GM19438 (cell line): ENCODE measurements at regions not wholly inside any gene's neighbourhood (a gene's known extent, or its start where the extent isn't known, plus 50 kb on each side); places are given as distances from the start of the nearest gene placed in this dataset.
"Not testable (repeated sequence)": the region's sequence is repeated elsewhere in the genome, so short reads cannot be mapped to it uniquely, and the experiment has no call there.

Experiments
- ATAC-seq: cut with Tn5 transposase; IDR thresholded peaks from one replicate; pipeline ENCODE4 v1.9.1; 2021; ENCODE audit warnings: low read depth; ENCODE audit not compliant: unreplicated experiment

DNA sequence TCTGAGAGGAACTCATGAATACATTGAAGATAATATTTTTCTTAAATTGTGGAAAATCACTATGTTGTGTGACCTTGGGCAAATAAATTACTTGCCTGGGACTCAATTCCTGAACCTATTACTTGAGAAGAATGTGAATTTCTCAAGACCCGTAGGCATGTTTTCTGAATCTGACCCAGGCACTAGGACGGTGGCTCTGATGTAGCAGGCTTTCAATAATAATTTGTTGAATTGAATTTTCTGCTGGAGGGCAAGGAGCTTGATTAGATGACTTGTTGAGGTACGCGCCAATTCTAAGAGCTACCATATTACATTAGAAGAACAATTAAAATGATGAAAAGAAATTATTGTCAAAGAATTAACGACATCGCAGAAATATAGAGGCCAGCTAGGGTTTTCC lies 150.2 kb upstream of the LRRC3B start:
- ATAC-seq: no peak

GRCh38 chr3:26474706-26475105 lies 147.9 kb upstream of the LRRC3B start:
- ATAC-seq: no peak

- no peak for ATAC-seq
These were observed 142.2 kb upstream of the LRRC3B start for GRCh38 chr3:26480377-26480776.

DNA sequence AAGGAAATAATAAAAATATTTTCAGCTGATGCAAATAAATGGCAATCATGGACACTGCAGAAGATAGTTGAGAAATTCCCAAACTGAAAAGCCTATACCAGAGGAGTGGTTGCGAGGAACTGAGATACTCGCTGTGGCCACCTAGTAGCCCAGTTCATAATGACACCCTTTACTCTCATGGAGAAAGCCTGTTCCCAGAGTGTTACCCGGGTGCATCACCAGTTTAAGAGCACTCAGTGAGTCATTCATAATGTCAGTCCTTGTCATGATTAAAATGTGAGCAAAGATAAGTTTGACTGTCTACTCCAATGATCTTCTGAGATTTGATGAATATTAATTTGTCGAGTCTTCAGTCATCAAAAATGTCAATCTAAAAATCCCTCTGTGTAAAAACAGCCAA lies 138.4 kb upstream of the LRRC3B start:
- ATAC-seq: no peak

DNA sequence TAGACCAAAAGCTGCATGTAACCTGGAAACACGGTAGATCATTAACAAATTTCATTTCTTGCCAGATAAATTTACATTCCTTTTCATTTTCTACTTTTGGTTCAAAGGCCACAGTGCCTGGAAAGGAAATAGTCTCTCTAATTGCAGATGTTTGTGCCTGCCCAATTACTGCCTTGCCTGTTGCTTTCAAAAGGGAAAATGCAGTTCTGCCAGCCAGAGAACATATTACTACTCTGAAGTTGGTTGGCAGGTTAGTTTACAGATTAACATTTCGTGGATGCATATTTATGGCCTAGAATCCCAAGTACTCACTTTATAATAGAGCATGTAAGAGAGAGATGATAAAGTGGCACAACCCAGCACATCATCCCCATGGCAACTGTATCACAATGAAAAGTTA lies 124.3 kb upstream of the LRRC3B start:
- ATAC-seq: no peak

DNA sequence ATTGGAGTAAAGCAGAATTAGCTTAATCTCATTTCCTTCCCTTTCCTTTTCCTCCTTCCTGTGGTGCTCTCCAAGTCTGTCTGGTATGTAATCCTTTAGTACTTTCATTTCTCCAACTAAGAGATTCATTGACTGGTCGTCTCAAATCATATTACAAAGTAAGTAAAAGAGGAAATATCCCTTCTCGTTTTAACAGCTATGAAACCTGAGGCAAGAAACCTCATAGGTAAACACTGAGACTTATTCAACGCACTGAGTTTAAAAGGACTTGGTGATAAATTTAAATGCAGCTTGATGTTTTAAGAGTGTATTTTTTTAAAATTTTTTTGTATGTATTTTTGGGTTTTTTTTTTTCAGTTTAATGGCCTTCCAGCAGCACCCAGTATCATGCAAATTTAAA lies 117.2 kb upstream of the LRRC3B start:
- ATAC-seq: no peak

GRCh38 chr3:26514445-26515029 lies 108.0 kb upstream of the LRRC3B start:
- ATAC-seq: not testable (repeated sequence)

DNA sequence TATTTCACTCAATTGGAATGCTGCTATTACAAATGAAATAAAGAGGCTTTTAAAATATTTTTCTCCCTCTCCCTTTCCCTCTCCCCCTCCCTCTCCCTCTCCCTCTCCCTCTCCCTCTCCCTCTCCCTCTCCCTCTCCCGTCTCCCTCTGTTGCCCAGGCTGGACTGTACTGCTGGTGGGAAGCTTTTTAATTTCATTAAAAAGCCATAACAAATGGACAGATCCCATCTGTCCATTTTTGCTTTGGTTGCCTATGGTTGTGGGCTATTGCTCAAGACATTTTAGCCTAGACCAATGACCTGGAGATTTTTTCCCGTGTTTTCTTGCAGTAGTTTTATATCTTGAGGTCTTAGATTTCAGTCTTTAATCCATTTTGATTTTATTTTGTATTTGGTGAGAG lies 107.2 kb upstream of the LRRC3B start:
- no peak for ATAC-seq

DNA sequence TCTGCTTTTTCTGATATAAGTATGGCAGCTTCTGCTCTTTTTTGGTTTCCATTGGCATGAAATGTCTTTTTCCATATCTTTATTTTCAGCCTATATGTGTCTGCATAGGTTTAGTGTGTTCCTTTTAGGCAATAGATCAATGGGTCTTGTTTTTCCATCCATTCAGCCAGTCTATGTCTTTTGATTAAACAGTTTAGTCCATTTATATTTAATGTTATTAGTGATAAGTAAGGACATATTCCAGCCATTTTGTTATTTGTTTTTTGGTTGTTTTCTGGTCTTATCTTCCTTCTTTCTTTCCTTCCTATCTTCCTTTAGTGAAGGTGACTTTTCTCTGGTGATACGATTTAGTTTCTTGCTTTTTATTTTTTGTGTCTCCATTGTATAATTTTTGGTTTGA lies 101.3 kb upstream of the LRRC3B start:
- no peak for ATAC-seq

- no peak for ATAC-seq
These were observed 99.7 kb upstream of the LRRC3B start for GRCh38 chr3:26522919-26523318.

DNA sequence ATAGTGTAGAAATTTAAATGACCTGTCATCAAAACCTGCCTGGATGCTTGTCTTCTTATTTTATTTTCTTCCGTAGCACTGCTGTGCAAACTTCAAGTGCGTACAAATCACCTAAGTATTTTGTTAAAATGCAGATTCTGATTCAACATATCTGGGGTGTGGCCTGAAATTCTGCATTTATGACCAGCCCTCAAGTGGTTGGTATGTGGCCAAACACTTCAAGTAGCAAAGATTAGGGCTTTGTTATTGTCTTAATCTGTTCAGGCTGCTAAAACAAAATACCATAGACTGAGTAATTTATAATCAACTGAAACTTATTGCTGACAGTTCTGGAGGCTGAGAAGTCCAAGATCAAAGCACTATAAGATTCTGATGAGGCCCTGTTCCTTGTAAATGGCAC lies 97.6 kb upstream of the LRRC3B start:
- no peak for ATAC-seq

DNA sequence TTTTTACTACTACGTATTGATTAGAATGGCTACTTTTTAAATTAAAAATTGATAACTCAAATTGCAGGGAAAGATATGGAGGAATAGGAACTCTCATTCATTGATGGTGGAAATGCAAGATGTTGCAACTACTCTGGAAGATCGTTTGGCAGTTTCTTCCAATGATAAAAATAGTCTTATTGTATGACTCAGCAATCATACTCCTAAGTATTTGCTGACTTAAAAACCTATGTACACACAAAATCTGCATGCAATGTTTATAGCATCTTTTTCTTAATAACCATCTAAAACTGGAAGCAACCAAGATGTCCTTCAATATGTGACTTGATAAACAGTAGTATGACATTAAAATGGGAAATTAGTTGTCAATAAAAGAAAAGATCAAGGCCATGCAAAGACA lies 87.4 kb upstream of the LRRC3B start:
- ATAC-seq: no peak

DNA sequence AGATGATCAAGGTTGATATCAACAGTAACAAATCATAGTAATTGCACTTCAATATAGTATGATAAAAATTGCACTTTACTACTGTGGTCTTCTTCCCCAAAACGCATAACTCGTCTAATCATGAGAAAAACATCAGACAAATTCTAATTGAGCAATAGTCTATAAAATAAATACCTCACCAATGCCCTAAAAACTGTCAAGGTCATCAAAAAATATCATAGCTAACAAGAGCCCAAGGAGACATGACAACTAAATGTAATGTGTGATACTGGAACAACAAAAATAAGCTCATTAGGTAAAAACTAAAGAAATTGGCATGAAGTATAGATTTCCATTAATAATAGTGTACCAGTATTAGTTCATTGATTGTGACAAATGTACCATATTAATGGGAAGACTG lies 85.6 kb upstream of the LRRC3B start:
- ATAC-seq: no peak

DNA sequence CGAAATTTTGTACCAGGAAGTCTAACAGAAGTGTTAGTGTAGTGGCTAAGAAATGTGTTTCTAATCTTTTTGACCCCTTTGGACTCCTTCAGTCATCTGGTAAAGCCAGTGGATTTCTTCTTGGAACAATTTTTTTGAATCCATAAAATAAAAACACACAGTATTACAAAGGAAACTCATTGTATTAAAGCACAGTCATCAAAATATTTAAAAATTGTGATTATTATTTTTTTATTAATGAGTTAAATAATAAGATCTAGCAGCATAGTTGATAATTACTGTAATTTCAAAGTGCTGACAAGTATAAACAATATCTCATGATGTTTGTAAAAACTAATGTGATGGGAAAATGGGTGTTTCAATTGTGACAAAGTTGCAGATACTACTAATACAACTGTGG lies 72.2 kb upstream of the LRRC3B start:
- ATAC-seq: no peak

DNA sequence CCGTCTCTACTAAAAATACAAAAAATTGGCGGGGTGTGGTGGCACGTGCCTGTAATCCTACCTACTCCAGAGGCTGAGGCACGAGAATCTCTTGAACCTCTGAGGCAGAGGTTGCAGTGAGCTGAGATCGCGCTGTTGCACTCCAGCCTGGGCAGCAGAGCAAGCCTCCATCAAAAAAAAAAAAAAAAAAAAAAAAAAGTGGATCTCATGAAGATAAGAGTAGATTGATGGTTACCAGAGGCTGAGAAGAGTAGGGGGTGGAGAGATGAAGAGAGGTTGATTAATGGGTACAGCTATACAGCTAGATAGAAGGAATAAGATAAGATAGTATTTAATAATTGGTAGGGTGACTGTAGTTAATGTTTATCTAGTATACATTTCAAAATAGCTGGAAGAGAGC lies 65.9 kb upstream of the LRRC3B start:
- no peak for ATAC-seq

DNA sequence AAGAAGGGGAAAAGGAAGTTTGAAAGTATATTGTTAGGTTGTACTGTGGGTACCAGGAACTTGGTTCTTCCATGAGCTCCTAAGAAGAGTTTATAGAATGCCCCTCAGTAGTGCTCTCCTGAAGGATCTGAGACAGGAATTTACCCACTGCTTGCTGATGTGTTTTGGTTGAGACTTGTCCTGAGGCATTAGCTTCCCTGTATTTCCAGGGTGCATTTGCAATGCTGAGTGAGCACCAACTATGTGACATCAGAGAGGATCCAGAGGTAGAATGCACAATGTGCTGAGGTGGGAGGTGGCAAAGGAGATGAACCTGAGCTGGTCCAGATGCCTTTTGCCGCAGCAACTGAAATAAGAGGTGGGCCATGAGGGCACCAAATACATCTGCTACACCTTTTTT lies 64.3 kb upstream of the LRRC3B start:
- no peak for ATAC-seq

GRCh38 chr3:26559227-26559626 lies 63.3 kb upstream of the LRRC3B start:
- ATAC-seq: no peak

- ATAC-seq: no peak
These were observed 62.5 kb upstream of the LRRC3B start for GRCh38 chr3:26560081-26560480.

- no peak for ATAC-seq
These were observed 60.4 kb upstream of the LRRC3B start for GRCh38 chr3:26562021-26562768.
